ENCODE measurements at regions not wholly inside any gene's neighbourhood (a gene's known extent, or its start where the extent isn't known, plus 50 kb on each side); places are given as distances from the start of the nearest gene placed in this dataset.

GRCh38 chr4:114115526-114115925, 136.1 kb upstream of the ARSJ start:
- TF ChIP-seq CTCF (IDR thresholded peaks at IDR 0.05), result no peak
- TF ChIP-seq POLR2A (IDR thresholded peaks at IDR 0.05), result no peak

All from vagina (tissue), 2 donors.